GM18861 (cell line): ENCODE measurements at regions not wholly inside any gene's neighbourhood (a gene's known extent, or its start where the extent isn't known, plus 50 kb on each side); places are given as distances from the start of the nearest gene placed in this dataset.
"Not testable (repeated sequence)": the region's sequence is repeated elsewhere in the genome, so short reads cannot be mapped to it uniquely, and the experiment has no call there.

Experiments used
- ATAC-seq: cut with Tn5 transposase; IDR thresholded peaks from one replicate; pipeline ENCODE4 v1.9.1; 2021; ENCODE audit not compliant: unreplicated experiment

DNA sequence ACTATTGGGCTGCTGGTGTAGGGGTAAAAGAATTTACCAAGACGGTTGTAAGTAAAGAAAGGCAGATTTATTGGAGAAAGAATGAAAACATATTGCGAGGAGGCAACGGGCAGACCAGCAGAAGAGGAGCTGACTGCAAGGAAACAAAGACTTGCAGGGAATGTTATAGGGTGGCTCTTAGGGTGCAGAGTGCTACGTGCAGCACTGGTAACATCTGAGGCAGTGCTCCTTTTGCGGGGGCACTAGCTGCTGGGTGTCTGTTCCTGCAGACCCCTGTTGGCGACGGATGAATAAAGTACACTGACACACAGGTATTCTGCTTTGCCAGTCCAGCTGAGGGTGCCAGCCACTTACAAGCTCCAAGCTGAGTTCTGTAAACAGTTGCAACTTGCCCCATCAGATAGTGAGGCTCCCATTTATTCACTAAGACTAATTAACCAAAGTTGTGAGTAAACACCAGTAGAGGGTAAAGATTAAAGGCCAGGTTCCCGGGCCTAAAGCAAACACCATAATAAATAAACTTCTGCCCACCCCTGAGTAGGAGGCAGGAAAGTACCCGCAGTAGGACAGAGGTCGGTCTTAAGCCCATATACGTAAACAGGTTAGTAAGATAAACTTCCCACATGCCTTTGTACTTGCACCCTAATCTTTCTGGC is 140.2 kb upstream of the KCNK1 start:
- no peak for ATAC-seq

DNA sequence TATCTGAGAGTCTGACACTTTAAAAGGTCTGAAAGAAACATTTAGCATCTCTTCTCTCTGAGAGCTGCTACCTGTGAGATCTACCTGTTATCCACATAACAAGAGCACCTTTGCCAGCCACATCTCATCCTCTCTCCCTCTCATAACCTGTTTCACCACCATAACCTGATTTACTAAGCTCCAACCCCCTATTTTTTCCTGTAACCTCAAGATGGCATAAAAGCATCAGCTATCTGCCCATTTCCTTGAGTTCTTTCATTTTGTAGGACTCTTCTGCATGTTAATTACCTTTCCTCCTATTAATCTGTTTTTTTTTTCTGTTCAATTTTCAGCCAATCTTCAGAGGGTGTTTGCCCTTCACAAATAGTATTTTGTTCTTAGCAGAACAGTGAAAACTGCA is 136.5 kb upstream of the KCNK1 start:
- ATAC-seq: no peak

DNA sequence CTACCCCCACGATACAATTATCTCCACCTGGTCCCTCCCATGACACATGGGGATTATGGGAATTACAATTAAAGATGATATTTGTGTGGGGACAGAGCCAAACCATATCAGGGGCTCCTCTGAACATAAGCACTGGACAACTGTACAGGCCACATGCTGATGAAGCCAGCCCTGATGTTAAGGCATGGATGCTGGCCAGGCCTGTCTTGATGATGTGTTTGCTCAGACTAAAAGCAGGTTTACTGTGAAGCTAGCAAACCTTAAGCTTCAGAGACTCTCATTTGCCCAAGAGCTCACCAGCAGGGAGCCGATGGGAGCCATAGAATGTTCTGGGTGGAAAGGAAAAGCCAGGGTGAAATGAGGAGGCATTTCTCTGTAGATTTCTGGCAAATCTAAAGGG is 135.3 kb upstream of the KCNK1 start:
- no peak for ATAC-seq

DNA sequence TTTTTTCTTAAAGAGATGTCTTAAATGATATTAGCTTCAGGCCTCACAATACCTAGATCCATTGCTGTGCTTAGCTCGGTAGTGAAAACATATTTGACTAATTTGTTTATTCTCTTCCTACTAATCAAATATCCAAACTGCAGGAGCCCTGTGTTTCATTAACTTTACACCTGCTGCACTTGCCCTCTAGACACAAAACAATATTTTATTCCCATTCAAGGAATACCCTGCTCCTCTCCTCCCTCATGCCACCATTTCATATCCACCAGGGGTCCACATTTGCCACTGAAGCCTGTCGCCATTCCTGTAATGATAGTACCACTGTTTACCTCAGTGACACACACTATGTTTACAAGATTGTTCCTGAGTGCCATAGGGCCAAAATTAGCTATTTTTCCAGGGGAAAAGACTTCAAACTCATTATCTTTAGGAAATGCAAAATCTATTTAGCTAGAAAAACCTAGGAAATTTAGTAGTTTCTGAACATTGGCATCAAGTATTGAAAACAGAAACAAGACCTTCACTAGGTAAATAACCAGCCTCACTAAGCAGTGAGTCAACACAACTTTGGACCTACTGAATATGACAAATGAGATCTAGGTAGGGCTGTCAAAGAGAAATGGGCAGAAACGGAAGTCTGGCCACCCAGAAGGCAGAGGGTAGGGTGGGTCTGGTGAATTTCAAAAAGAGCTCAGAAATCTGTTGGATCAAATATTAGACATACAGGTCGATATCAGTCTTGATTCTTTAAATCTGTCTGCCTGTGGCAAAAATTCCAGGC is 134.6 kb upstream of the KCNK1 start:
- no peak for ATAC-seq

DNA sequence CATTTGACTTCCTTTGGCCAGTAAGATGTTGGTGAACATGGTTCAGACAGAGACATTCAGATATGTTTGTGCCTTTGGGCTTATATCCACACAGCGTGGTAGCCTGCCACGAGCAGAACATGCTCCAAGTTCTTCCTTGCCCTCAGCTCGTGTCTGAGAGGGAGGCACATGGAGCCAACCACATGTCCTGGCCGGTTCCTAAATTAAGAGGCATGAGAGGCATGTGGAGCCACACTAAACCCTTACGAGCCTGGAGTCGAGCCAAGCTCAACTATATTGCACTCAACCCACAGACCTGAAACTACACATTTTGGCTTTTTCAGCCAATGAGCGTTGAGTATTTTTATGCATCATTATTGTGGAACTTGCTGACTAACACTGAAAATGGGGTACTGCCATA is 133.7 kb upstream of the KCNK1 start:
- ATAC-seq: no peak

DNA sequence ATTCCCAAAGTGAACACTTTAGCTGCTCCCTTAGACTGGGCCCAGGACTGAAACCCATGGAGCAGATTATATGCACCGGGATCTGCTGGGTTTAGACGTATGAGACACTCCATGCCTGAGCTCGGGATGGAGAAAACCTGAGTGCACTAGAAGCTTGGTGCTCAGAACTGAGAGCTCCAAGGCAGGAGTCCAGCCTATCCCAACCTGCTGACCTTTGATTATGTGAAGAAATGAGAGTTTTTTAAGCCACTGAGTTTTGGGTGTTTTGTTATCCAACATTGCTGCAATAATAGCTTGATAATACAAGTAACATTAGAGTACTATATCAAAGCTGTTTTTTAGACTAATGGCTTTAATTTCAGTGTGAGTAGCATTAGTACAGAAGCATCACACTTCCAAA is 131.5 kb upstream of the KCNK1 start:
- no peak for ATAC-seq

DNA sequence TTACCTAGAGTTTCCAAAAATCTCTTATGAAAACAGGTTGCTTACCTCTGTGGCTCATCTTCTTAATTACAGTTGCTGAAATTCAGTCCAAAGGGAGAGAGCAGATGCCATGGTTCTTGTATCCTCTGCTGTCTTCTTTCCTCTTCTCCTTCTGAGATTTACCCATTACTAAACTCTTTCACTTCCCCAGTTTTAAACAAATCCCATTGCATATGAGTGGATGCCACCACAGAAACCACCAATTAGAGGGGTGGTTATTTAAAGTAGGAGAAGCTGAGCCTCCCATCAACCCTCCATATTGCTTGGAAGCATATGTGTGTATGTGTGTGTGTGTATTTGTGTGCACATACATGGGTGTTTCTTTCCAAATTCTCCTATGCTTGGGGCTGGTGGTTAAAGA is 128.5 kb upstream of the KCNK1 start:
- no peak for ATAC-seq

DNA sequence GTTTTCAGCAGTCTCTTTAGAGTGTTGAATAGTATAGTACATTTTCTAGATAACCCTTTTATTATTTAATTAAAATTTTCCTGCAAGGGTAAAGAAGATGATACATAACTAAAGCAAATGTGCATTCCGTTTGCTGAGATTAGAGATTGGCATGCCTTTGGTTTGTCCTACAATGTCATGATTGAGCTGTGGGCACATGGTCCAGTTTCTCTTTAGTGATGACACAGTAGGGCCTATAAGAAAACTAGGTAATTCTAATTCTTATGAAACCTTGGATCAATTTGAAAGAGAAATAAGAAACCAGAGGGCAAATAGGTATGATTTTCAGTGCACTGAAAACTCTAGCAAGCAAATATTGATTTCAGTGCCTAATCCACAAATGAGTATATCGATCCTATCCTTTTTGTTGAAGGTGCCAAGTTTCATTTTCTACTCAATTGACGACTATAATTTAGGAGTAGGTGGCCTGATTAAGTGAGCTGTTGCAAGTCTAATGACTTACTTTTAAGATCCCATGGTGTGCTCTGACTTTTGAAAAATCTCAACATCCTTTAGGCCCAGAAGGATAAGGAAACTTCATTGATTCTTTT is 128.0 kb upstream of the KCNK1 start:
- no peak for ATAC-seq

DNA sequence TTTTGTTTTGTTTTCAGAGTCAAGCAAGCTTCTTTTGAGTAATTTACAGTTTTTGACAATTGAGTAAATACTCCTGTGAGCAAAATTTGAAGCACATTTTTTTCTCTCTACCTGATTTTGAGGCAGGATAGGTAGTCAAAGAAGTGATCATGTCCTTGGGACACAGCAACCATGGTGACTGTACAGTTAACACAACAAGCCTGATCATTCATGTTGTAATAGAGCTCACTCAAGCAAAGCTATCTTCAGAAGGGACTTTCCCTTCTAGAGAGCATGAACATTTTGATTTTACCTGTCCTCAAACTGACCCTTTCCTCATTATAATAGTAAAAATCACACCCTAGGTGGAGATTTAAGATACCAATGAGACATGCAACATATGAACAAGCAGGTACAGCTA is 126.5 kb upstream of the KCNK1 start:
- ATAC-seq: no peak

DNA sequence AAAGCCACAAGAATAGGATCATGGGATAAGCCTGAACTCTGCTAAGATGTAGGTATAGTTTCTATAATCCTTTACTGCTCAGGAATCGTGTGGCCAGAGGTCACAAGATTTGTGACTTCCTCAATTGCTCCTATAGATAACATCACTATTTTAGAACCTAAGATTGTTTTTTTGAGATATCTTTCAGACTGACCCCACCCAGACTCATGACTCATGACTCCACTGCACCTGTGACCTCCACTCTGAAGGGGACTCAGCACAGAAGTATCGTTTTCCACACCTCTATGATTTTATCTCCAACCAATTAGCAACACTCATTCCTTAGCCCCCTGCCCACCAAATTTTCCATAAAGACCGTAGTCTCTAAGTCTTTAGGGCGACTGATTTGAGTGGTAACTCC is 124.5 kb upstream of the KCNK1 start:
- no peak for ATAC-seq

DNA sequence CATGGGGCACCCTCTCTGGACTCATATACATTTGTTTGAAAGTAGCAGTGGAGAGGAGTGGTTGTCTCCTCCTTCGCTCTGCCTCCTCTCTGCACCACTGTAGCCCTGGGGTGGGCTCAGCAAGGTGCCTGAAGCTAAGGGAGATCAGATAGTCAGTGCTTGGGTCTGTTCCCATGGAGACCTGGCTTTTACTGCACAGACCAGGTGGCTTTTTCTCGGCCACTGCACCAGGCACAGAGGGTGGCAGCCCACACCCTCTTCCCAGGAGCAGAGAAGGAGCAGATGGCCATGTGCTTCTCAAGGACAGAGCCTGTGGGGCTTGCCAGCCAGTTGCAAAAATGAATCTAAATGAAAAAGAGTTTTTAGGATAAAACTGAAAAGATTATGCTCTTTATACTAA is 123.4 kb upstream of the KCNK1 start:
- ATAC-seq: no peak

DNA sequence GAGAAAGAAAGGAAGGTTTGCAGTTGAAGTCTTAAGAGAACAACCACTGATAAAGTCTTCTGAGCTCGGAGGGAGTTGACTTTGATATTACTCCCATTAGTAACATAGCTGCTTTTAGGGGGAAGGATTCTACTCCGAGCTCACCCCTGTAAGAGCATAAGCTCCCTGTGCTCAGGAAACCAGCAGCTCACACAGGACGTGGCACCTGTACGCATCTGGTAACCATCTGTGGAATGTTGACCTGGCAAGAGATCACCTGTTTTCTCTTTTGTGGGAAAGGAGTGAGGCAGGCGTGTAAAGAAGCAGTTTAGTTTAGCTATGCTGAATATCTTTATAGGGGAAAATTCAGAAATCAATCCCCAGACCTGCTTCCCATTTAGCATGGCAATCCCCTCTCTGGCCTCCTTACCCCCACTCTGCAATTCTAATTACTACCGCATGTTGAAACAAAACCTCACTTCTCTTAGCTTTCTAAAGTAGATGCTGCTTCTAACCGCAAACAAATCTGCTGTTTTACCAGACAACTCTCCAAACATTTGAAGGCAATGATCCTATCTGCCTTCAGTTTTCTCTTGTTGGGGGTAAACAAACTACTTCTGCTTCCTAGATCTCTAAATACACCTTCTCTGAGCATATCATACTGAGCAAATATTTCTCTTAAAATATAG is 121.8 kb upstream of the KCNK1 start:
- ATAC-seq: no peak

DNA sequence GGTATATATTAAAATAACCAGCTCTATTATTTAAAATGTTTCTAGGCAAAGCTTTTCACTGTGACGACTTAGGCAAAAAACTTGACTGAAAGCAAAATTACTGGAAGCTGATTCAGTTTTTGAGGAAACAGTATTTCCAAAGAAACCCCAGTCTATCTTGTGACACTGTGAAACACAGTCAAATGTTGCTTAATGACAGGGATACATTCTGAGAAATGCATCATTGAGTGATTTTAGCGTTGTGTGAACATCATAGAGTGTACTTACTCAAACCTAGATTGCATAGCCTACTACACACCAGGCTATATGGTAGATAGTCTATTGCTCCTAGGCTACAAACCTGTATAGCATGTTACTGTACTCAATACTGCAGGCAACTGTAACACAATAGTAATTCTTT is 116.9 kb upstream of the KCNK1 start:
- ATAC-seq: no peak

DNA sequence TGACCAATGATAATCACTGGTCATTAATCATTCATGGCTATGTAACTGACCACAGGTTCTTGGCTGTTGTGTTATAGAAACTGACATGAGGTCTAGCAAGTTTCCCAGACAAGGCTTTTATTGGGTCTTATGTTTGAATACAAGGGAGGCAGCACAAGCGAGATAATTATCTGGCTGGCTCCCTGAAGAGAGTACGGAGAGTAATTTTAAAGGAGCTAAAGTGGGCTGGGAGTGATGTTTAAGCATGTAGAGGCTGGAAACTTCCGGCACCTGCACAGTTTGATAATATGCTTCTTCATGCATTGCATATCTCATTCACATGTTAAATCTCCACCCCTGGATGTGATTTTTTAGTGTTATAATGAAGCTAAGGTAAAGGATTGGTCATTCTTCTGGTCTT is 116.2 kb upstream of the KCNK1 start:
- no peak for ATAC-seq

DNA sequence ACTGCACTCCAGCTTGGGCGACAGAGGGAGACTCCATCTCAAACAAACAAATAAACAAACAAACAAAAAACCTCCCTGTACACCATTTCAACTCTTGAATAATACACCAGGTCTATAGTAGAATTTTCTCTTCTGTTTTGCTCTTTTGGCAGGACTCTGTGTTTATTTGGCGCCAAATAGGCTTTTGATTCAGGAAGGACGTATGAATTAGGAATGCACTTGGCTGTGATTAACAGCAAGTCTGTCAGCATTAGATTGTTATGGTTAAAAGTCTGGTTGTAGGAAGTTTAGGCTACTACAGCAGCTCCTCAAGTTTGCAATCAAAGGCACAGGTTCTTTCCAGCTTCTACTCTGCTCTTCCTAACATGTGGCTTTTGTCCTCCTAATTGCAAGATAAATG is 113.8 kb upstream of the KCNK1 start:
- ATAC-seq: no peak

DNA sequence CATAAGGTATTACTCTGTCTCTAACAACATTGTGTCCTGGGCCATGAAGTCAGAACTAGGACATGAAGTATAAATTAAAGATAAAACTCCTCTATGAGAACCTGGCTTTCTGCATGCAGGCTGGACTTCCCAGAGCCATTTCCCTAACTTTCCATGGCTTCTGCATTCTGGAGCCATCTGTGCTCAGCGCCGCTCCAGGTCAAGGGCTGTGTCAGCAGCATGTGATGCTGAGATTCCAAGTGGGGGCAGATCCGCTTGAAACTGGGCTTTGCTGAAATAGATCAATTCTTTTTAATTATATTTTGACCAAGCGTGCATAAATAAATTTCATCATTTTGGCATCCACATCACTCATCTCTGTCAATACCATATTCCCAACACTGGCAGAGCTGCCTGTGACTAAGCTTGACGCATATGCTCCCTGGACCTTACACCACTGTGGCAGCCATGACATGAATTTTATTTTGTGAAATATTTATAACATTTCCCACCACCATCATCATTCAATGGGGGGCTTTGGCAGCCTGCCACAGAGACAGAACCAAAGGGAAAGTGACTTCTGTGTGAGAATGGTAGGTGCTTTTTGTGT is 110.4 kb upstream of the KCNK1 start:
- ATAC-seq: no peak

DNA sequence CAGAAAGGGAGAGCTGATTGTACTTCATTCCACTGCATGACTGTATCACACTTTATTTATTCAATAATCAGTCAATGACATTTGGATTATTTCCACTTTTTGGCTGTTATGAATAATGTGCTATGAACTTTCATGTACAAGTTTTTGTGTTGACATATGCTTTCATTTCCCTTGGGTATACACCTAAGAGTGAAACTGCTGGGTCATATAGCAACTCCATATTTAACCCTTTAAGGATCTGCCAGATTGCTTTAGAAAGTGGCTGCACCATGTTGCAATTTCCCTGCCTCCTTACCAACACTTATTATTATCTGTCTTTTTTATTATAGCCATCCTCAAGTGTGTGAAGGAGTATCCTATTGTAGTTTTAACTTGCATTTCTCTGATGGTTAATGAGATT is 108.8 kb upstream of the KCNK1 start:
- ATAC-seq: no peak

DNA sequence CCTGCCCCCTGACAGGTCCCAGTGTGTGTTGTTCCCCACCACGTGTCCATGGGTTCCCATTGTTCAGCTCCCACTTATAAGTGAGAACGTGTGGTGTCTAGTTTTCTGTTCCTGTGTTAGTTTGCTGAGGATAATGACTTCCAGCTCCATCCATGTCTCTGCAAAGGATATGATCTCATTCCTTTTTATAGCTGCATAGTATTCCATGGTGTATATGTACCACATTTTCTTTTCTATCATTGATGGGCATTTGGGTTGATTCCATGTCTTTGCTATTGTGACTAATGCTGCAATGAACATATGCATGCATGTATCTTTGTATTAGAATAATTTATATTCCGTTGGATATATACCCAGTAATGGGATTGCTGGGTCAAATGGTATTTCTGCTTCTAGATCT is 108.0 kb upstream of the KCNK1 start:
- ATAC-seq: not testable (repeated sequence)

DNA sequence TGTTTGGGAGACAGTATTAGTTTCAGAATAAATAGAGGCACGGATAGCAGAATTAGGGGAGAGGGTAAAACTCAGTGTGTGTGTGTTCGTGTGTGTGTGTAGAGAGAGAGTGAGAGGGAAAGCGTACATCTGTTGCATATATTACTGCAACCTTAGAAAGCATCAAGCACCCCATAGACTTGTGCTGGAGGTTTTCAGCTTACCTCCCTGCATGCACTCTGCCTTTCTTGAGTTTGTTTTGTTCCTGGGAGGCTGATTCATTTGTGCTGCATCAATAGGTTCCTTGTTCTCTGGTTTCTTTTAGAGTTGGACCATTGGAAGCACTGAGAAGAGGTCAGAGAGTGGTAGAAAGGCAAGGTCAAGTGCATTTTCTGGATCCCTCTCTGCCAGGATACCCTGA is 104.4 kb upstream of the KCNK1 start:
- no peak for ATAC-seq

DNA sequence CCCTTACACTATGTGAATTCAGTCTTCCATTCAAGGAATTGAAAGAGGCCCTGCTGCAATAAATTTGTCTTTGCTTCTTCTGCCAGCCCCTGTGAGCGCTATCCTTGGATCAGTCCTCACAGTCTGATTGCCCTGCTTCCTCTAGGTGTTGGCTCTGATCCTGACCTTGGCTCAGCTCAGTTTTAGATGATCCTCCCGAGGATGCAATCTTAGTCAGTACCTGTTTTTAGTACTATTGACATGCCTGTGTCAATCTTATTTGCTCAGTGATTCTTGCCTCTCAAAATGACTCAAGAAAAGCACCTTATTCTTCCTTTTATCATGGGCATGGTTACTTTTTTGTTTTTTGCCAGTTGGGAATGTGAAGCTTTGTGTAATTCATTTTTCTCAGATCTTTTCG is 101.4 kb upstream of the KCNK1 start:
- ATAC-seq: no peak

DNA sequence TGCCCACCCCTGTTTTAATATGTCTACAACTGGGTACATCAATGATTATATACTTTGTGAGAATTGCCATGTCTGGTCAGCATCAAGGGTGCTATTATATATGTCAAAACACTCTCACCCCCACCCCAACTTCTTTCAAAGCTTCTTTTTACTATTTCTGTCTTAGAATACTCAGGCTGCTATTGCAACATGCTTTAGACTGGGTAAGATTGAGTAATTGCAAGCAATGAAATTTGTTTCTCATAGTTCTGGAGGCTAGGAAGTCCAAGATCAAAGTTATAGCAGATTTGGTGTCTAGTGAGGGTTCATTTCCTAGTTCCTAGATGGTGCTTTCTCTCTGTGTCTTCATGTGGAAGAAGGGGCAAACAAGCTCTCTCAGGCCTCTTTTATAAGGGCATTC is 100.5 kb upstream of the KCNK1 start:
- no peak for ATAC-seq

DNA sequence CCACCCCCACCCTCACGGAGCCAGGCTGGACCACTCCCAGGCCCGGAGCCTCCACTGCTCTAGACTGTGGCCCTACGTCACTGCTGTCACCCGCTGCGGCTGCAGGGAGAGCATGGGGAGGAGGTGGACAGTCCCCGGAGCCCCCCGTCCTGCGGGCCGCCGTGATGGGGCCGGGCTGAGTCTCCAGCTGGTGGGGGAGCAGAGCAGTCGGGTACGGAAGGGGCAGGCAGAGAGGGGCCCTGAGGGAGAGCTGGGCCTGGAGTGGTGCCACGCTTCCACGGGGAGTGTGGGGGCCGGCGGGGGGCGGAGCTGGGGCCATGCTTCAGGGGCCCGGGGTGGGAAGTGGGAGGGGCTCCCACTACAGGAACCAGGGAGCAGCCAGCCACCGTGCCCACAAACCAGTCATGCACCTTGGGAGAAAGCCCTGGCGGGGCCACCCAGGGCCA is 98.9 kb upstream of the KCNK1 start:
- ATAC-seq: no peak
